ENCODE measurements at regions not wholly inside any gene's neighbourhood (a gene's known extent, or its start where the extent isn't known, plus 50 kb on each side); places are given as distances from the start of the nearest gene placed in this dataset.

DNA sequence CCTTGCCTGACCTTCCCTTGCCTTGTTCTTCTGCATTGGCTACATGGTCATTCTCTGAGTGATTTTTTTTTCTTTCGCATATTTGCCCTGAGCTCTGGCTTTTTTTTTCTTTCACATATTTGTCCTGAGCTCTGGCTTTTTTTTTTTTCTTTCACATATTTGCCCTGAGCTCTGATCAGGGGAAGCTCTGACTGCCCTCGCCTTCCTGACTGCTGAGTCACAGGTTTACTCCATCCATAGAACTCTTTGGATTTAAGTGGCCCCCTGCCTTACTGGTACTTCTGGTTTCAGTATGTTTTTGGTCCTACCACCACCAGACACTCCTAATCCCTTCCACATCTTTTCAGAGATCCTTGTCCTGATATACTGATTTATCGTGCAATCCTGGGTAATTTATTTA is 201.1 kb downstream of the OGFRL1 start:
- BruUV-seq (replicated peaks), result no TSS peak
- TF ChIP-seq FOS (IDR thresholded peaks at IDR 0.05; ENCODE audit: borderline replicate concordance, insufficient read depth, low read length), result peak; percentile 85
- no peak for TF ChIP-seq MAX (IDR thresholded peaks at IDR 0.05; ENCODE audit: insufficient read depth, insufficient read length)
- TF ChIP-seq MYC (IDR thresholded peaks at IDR 0.05; ENCODE audit: low read depth, low read length), result no peak
- TF ChIP-seq POLR2A (IDR thresholded peaks at IDR 0.05; ENCODE audit: low read depth, low read length), result no peak
- no peak for TF ChIP-seq EZH2 (IDR thresholded peaks at IDR 0.05; ENCODE audit: borderline replicate concordance, low read depth, low read length, severe bottlenecking)
- peak; percentile 52 for TF ChIP-seq JUN (IDR thresholded peaks at IDR 0.05; ENCODE audit: borderline replicate concordance, insufficient read depth, insufficient read length, low read depth)
- TF ChIP-seq POLR2AphosphoS5 (IDR thresholded peaks at IDR 0.05; ENCODE audit: insufficient read depth, low read depth, low read length), result peak; percentile 31
- TF ChIP-seq GATA2 (IDR thresholded peaks at IDR 0.05; ENCODE audit: insufficient read depth, insufficient read length, low read depth, low read length), result peak; percentile 17
- TF ChIP-seq, protein P1, sequence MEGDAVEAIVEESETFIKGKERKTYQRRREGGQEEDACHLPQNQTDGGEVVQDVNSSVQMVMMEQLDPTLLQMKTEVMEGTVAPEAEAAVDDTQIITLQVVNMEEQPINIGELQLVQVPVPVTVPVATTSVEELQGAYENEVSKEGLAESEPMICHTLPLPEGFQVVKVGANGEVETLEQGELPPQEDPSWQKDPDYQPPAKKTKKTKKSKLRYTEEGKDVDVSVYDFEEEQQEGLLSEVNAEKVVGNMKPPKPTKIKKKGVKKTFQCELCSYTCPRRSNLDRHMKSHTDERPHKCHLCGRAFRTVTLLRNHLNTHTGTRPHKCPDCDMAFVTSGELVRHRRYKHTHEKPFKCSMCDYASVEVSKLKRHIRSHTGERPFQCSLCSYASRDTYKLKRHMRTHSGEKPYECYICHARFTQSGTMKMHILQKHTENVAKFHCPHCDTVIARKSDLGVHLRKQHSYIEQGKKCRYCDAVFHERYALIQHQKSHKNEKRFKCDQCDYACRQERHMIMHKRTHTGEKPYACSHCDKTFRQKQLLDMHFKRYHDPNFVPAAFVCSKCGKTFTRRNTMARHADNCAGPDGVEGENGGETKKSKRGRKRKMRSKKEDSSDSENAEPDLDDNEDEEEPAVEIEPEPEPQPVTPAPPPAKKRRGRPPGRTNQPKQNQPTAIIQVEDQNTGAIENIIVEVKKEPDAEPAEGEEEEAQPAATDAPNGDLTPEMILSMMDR (IDR thresholded peaks at IDR 0.05; ENCODE audit: extremely low read depth in 1 of 2, insufficient read depth in 1 of 2, low read depth in 1 of 2, low read length in 2 of 2), result no peak
- H3K36me3 ChIP-seq (ENCODE audit: control insufficient read depth in 2 of 2, extremely low read depth in 1 of 2, insufficient read depth in 2 of 2, low read length in 2 of 2), result no peaks in the 10 kb centered on the region
- peak; percentile 90 for DNase-seq (ENCODE audit: low read depth, low spot score)
- no peaks in the 10 kb centered on the region for H3K79me2 ChIP-seq (ENCODE audit: control insufficient read depth, insufficient read depth, low read length)
- no peaks in the 10 kb centered on the region for H4K20me1 ChIP-seq (replicated peaks; ENCODE audit: control insufficient read depth, extremely low read depth, insufficient read depth, low read length)
- peak overlapping the region; percentile 77 for H3K9ac ChIP-seq (replicated peaks; ENCODE audit: extremely low read depth, insufficient read depth, low read length)
- peak; percentile 93 for FAIRE-seq
- peak overlapping the region; percentile 90 for H3K4me2 ChIP-seq (ENCODE audit: insufficient read depth, low read length)
- H3K4me3 ChIP-seq (replicated peaks in 1 of 3; ENCODE audit: insufficient read depth in 1 of 3, low read depth in 1 of 3, low read length in 3 of 3), result peak overlapping the region in 1 of 3 experiments; percentile 33
- dilution Hi-C loops (cut with MboI; ENCODE audit: extremely low pct_ligation_motif_present, low sequenced_read_pairs), result no loop called here
- H2AFZ ChIP-seq (ENCODE audit: low read depth, low read length), result peak overlapping the region; percentile 47
- H3K4me1 ChIP-seq (ENCODE audit: control insufficient read depth, extremely low read depth, insufficient read depth, low read length), result peaks cover 17% of the 10 kb centered on the region
- ChIA-PET POLR2A (interaction anchor here (0.6 to 1.3 kb wide), 4 partner anchors 11 to 296 kb away, joined by 3 to 6 read pairs (median 4); no protein-coding TSS in a partner anchor), CTCF (interaction anchor here (0.7 to 1.4 kb wide), 10 partner anchors 8 to 104 kb away, joined by 3 to 11 read pairs (median 4); no protein-coding TSS in a partner anchor)
- no peaks in the 10 kb centered on the region for H3K9me3 ChIP-seq (replicated peaks; ENCODE audit: control insufficient read depth, insufficient read depth, low read length)
- intact Hi-C loops (cut with micrococcal nuclease), result loop anchor here (1.0 kb wide), 1 partner anchor 10 kb away; no protein-coding TSS in a partner anchor
- H3K9me1 ChIP-seq (replicated peaks; ENCODE audit: control insufficient read depth, extremely low read depth, insufficient read depth, low read length), result no peaks in the 10 kb centered on the region
- H3K27me3 ChIP-seq (ENCODE audit: control insufficient read depth in 2 of 2, insufficient read depth in 2 of 2, low read length in 2 of 2), result no peaks in the 10 kb centered on the region
- H3K27ac ChIP-seq (ENCODE audit: insufficient read depth, low read depth, low read length), result peak overlapping the region; percentile 85
